Lung microvascular endothelial cell (primary cell): ENCODE measurements at regions not wholly inside any gene's neighbourhood (a gene's known extent, or its start where the extent isn't known, plus 50 kb on each side); places are given as distances from the start of the nearest gene placed in this dataset.
A peak's percentile ranks its signal among the peaks of the same experiment; 100 is the strongest.
"Not testable (repeated sequence)": the region's sequence is repeated elsewhere in the genome, so short reads cannot be mapped to it uniquely, and the experiment has no call there.

Experiments
- DNase-seq, 2 donors: peaks; one replicate each; pipeline versions ENCODE4 v3.0.0 to v3.0.0-alpha.2; 2010; ENCODE audit warnings: low read depth in 2 of 2

DNA sequence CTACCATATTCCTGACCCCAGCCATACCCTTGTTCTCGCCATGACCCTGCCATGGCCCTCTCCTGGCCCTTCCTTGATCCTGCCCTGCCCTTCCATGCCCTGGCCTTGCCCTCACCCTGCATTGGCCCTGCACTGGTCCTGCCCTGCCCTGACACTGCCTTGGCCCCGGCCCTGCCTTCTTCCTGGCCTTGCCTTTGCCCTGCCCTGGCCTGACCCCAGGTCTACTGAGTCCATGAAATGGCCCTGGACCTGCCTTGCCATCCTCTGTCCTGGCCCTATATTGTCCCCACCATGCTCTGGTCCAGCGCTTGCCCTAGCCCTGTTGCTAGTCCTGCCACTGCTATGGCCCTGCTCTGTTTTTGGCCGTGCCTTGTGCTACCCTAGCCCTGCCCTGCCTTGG, 536.1 kb downstream of the FOXD4L6 start:
- DNase-seq = peak in 1 of 2 donors; percentile 0

DNA sequence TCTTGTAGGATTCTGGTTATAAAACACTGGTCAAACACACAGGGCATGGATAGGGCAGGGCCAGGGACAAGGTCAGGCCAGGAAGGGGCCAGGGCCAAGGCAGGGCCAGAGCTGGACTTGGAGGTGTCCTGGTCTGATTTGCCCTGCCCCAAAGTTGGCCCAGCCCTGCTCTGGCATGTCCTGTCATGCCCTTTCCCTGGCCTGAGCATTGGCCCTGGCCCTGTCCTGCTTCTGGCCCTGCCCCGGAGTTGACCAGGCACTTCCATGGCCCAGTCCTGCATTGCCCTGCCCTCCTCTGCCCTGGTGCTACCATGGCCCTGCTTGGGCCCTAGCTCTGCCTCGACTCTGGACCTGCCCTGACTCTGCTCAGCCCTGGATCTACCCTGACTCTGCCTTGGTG, 536.6 kb downstream of the FOXD4L6 start:
- peak in 1 of 2 donors; percentile 0 for DNase-seq

DNA sequence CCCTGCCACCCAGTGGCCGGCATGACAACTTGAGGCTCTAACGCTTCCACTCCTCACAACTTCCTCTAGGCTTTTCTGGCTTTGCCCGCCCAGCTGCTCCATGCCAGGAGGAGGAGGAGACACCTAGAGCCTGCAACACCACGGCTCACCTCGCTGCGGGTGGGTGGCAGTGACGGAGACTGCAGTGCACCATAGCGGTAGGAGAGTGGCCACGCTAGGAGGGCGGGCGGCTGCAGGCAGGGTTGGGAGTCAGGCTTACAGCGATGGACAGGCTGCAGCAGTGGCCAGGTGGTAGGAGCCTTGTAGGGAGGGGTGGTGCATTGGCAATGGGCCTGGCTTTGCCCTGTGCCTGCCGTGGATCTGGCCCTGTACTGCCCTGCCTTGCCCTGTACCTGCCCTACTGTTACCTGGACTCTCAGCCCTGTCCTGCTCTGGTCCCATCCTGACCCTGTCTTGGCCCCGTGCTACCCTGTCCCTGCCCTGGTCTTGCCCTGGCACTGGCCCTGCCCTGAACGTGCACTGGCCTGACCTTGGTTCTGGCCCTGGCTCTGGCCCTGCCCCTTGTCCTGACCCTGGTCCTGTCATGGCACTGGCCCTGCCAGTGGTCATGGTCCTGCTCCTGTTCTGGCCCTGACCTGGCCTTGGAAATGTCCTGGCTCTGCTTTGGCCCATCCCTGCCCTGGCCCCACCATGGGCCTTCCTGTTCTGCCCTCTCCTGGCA, 540.8 kb downstream of the FOXD4L6 start:
- peak; percentile 0 to 3 for DNase-seq

DNA sequence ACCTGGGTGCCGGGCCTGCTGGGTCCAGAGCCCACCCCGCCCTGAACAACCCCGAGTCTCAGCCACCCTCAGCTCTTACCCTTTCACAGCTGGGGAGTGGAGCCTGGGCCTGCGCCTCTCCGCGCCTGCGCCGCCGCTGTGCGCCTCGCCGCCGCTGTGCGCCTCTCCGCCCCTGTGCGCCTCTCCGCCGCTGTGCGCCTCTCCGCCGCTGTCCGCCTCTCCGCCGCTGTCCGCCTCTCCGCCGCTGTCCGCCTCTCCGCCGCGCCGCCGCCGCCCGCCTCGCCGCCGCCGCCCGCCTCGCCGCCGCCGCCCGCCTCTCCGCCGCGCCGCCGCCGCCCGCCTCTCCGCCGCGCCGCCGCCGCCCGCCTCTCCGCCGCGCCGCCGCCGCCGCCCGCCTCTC, 544.4 kb downstream of the FOXD4L6 start:
- DNase-seq = not testable (repeated sequence)

DNA sequence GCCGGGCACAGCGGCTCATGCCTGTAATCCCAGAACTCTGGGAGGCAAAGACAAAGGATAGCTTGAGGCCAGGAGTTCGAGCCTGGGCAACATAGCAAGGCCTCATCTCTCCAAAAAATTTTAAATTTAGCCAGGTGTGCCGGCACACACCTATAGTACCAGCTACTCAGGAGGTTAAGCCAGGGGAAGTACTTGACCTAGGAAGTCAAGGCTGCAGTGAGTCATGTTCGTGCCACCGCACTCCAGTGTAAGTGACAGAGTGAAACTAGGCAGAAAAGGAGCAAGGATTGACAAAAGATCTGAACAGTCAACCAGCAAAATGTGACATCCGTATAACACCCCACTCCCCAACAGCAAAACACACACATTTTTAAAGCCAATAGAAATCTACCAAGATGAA, 545.3 kb downstream of the FOXD4L6 start:
- DNase-seq = not testable (repeated sequence)

DNA sequence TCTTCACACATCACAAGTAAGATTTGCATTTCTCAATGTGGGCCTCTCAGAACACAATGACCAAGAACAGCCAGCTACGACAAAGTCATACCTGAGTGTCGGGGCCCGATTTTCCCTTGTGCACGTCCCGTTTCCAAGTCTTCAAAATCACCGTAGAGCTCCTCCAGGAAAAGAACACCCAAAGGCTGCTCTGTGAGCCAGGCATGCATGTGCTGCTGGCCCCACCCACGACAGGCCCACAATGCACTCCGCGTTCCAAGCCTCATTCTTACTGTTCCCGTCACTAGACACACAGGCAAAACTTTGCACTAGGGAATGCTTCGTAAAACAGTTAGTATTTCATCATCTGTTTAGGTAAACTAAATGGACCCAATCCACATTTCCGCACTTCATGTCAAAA, 549.6 kb downstream of the FOXD4L6 start:
- peak; percentile 1 to 42 for DNase-seq
